ENCODE measurements at regions not wholly inside any gene's neighbourhood (a gene's known extent, or its start where the extent isn't known, plus 50 kb on each side); places are given as distances from the start of the nearest gene placed in this dataset.

DNA sequence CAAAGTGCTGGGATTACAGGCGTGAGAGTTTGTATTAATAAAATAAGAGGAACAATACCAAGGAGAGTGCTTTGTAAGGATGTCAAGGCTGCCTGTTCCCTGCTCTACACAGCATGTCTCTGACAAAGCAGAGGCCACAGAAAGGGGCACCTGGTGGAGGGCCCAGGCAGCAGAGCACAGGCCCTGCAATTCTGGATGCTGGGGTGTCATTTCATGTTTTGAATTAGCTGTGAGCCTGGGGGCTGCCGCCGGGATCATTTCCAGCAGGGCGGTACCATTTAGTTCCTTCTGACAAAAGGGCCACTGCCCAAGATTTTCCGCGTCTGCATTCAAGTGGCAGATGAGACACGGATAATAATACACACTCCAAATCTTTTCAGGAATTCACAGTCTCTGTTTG, 396.9 kb downstream of the GADD45G start:
- DNase-seq (ENCODE audit: low read depth in 4 of 4, low spot score in 2 of 4), result no peak

DNA sequence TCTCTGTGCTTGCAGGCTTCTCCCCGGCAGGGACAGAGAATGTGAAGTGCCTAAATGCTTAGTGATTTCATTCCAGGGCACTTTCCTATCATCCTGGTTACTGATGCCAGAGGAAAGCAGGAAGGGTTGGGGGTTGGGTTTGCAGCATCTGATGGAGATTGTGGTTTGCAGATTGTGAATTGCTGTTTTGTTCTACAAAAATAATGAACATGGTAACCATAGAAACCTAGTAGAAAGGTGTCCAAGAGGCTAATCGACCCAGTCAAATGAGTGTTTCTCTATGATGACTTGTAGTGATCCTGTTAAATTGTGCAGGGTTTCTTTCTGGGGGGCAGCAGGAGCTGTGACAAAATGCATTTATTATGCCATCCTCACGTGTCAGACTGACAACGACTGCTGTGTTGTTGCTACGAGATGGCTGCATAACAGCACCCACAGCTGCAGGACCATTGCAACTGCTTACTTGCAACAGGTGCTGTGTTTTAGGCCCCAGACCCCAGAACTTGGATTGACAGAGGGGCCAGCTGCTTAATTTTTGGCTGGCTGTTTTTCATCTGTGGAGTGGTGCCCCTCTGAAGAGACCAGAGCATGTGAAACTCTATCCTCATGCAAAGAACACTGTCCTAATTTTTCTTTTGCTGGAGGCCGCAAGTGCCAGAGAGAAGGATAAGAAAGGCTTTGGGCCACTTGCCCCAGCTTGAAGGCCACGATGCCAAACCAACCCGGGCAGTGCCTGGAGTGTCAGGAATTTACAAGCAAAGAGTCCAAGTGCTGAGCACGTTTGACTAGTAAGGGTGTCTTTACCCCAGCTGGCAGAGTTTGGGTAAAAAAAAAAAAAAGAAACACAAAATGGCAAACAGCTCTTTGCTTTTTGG, 397.8 kb downstream of the GADD45G start:
- no peak for DNase-seq (ENCODE audit: low read depth in 4 of 4, low spot score in 2 of 4)

GRCh38 chr9:90005388-90005787, 400.6 kb downstream of the GADD45G start:
- no peak for DNase-seq (ENCODE audit: low read depth in 4 of 4, low spot score in 2 of 4)

DNA sequence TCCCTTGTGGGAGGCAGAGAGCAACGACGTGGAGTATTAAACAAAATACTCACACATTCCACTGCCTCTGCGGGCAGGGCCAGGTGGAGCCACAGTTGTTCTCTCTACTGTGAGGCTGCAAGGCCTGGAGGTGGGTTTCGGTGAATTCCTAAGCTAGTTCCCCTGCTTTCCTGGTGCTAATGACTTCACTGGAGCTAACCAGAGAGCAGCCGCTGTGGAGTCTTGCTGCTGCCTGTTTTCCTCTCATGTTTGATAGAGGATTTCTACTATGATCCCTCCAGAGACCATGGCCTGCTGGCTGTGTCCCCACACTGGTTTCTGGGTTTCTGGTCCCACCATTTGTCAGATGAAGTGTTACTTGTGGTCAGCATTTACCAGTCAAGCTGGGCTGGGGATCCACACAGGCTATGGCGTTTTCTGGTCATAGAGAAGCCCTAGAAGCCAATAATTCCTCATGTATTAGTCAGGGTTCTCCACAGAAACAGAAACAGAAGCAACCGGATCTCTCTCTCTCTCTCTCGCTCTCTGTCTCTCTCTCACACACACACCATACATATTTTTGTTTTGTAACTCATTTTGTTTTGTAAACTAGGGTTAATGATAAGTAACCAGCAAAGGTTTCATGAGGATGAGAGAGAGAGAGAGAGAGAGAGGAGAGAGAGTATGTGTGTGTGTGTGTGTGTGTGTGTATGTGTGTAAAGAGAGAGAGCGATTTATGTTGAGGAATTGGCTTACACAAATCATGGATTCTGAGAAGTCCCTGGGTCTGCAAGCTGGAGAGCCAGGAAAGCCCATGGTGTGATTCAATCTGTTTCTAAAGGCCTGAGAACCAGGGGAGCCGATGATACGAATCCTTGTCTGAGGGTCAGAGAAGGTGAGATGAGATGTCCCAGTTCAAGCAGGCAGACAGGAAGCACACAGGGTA, 403.0 kb downstream of the GADD45G start:
- DNase-seq (ENCODE audit: low read depth in 4 of 4, low spot score in 2 of 4), result no peak

- no peak for DNase-seq (ENCODE audit: low read depth in 4 of 4, low spot score in 2 of 4)
Observed at GRCh38 chr9:90009447-90009846, 404.6 kb downstream of the GADD45G start.

GRCh38 chr9:90010793-90011192, 406.0 kb downstream of the GADD45G start:
- no peak for DNase-seq (ENCODE audit: low read depth in 4 of 4, low spot score in 2 of 4)

- DNase-seq (ENCODE audit: low read depth in 4 of 4, low spot score in 2 of 4), result no peak
Observed at GRCh38 chr9:90012949-90013348, 408.1 kb downstream of the GADD45G start.

GRCh38 chr9:90013778-90014177, 409.0 kb downstream of the GADD45G start:
- DNase-seq (ENCODE audit: low read depth in 4 of 4, low spot score in 2 of 4), result no peak

- no peak for DNase-seq (ENCODE audit: low read depth in 4 of 4, low spot score in 2 of 4)
Observed at GRCh38 chr9:90014421-90014820, 409.6 kb downstream of the GADD45G start.

DNA sequence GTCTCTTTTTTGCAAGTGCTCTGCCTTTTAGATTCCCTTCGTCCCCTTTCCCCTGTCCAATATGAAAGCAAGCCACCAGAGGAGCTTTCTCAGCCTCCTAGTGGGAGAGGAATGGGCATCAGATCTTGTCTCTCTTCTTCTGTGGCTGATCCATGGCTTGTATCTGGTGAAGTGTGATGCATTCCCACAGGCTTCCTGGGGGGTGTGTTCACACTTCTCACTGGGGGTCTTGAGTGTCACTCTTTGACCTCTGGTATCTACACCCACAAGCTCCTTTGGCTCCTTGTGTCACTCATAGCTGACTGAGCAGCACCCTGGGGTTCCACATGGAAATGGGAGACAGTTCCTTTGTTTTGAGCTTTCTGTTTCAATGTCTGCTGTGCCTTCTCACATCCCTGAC, 411.5 kb downstream of the GADD45G start:
- DNase-seq (ENCODE audit: low read depth in 4 of 4, low spot score in 2 of 4), result no peak

DNA sequence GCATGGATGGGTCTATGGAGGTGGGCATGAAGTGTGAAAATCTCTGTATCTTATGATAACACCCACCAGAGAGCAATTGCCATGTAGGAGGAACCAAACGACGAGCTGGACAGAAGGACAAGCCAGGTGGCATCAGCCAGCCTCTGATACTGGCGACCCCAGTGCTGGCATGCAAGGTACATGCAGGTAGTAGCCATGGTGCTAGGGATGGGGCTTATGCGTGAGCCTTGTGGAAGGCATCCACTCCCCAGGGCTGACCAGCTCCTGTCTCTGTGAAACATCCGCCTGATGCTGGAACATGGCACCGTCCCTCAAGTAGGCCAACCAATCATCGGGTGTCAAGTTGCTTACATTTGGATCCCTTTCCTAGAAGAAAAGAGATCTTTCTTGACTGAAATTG, 412.9 kb downstream of the GADD45G start:
- no peak for DNase-seq (ENCODE audit: low read depth in 4 of 4, low spot score in 2 of 4)

DNA sequence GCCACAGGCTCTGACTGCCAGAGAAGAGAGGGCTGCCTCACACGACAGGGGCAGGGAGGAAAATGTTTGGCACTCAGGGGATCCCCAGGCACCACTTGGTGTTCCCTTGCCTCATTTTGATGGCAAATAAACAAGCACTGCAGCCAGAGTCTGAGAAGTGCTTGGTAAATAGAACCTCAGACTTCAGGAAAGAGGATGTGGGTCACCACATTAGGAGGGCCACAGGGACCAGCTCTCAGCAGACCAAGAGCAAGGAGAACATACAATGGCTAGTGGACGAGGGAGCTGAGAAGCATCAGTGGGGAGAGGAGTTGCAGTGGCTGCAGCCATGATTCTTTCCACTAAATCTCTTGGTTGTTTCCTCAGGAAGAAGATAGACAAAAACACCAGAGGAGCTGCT, 413.9 kb downstream of the GADD45G start:
- DNase-seq (ENCODE audit: low read depth in 4 of 4, low spot score in 2 of 4), result no peak

GRCh38 chr9:90019626-90020025, 414.8 kb downstream of the GADD45G start:
- DNase-seq (ENCODE audit: low read depth in 4 of 4, low spot score in 2 of 4), result no peak

- no peak for DNase-seq (ENCODE audit: low read depth in 4 of 4, low spot score in 2 of 4)
Observed at GRCh38 chr9:90020276-90020871, 415.6 kb downstream of the GADD45G start.

DNA sequence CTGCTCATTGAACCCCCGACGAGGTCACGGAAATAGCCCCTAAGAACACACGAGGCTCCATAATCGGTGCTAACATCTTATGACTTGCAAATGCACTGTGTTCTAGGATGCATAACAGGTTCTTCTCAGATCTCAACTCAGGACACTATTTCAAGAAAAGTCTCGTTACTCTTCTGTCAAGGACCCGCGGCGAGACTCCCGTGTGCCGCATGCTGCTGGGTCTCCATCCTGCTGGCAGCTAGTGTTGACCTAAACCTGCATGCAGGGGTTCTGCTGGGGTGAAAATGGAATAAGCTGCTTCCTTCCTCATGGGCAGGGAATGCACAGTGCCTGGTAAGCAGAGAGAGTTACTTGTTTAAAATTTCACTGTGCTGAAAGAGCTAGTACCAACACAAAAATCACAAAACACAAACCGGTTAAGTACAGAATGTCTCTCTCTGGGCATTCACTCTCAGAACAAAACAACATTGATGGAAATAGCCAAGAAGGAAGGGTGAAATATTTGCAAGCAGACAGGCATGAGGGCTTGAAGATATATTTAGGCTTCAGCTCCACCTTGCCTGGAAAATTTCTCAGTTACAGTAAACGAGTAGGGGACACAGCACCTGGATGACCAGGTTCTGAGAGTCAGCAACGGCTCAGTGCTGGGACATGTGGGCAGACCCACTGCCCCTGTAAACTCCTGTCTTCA, 416.5 kb downstream of the GADD45G start:
- DNase-seq (ENCODE audit: low read depth in 4 of 4, low spot score in 2 of 4), result no peak

GRCh38 chr9:90022474-90022873, 417.7 kb downstream of the GADD45G start:
- no peak for DNase-seq (ENCODE audit: low read depth in 4 of 4, low spot score in 2 of 4)

DNA sequence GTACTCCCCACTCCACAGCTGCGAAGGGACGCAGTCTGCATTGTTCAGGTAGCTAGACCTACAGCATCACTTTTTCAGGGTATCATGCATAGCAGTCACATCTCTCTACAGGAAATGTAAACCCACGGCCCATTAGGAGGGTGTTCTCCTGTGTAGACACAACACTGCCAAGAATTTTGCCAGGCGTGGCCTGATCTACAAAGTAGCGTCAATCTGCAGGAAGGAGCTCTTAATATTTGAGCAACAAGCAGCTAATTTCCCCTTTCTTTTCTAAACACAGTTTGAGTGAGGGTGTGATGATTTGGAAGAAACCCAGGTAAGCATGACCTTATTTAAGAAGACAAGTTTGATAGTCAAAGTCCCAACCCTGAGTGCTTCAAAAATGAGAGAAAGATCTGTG, 419.0 kb downstream of the GADD45G start:
- DNase-seq (ENCODE audit: low read depth in 4 of 4, low spot score in 2 of 4), result no peak

GRCh38 chr9:90024409-90024808, 419.6 kb downstream of the GADD45G start:
- no peak for DNase-seq (ENCODE audit: low read depth in 4 of 4, low spot score in 2 of 4)

GRCh38 chr9:90024823-90025222, 420.0 kb downstream of the GADD45G start:
- DNase-seq (ENCODE audit: low read depth in 4 of 4, low spot score in 2 of 4), result no peak

- DNase-seq (ENCODE audit: low read depth in 4 of 4, low spot score in 2 of 4), result no peak
Observed at GRCh38 chr9:90025816-90026215, 421.0 kb downstream of the GADD45G start.
